ENCODE measurements at regions not wholly inside any gene's neighbourhood (a gene's known extent, or its start where the extent isn't known, plus 50 kb on each side); places are given as distances from the start of the nearest gene placed in this dataset.

DNA sequence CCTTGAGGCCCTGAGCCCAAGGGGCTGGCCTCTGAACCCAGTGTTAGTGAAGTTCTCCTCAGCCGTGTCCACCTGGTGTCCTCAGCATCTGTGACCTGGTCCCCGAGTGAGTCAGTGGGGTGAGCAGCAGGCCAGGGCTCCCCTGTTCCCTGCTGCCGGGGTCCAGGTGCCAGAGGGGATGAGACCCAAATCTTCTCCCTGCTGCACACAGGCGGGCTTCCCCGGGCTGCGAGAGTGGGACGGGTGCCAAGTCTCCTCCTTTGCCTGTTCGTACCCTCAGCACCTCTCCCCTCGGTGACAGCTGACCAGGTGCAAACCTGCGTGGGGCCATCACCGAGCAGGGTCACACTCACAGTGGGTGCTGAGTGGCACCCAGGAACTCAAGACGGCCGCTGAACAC, 514.5 kb downstream of the TBC1D22A start:
- TF ChIP-seq, protein P1, sequence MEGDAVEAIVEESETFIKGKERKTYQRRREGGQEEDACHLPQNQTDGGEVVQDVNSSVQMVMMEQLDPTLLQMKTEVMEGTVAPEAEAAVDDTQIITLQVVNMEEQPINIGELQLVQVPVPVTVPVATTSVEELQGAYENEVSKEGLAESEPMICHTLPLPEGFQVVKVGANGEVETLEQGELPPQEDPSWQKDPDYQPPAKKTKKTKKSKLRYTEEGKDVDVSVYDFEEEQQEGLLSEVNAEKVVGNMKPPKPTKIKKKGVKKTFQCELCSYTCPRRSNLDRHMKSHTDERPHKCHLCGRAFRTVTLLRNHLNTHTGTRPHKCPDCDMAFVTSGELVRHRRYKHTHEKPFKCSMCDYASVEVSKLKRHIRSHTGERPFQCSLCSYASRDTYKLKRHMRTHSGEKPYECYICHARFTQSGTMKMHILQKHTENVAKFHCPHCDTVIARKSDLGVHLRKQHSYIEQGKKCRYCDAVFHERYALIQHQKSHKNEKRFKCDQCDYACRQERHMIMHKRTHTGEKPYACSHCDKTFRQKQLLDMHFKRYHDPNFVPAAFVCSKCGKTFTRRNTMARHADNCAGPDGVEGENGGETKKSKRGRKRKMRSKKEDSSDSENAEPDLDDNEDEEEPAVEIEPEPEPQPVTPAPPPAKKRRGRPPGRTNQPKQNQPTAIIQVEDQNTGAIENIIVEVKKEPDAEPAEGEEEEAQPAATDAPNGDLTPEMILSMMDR (conservative IDR thresholded peaks at IDR 0.05; ENCODE audit: low read depth, low read length) = no peak
- TF ChIP-seq EZH2phosphoT487 (IDR thresholded peaks at IDR 0.05; ENCODE audit: borderline replicate concordance, low read length) = no peak

All from PC-3 (cell line).